Mammary epithelial cell (primary cell): ENCODE measurements at regions not wholly inside any gene's neighbourhood (a gene's known extent, or its start where the extent isn't known, plus 50 kb on each side); places are given as distances from the start of the nearest gene placed in this dataset.

Source experiments
- EZH2 ChIP-seq: IDR thresholded peaks from 2 replicates; pipeline ENCODE4 v1.6.1; 2012; ENCODE audit warnings: low read length, inconsistent platforms, borderline replicate concordance
- TF ChIP-seq, protein P1 (sequence below), 2 donors: IDR thresholded peaks in 1 of 2; conservative IDR thresholded peaks in 1 of 2; 2 replicates each; pipeline ENCODE4 v1.5.1; 2011 to 2012; ENCODE audit warnings: inconsistent platforms in 2 of 2, low read length in 2 of 2, mild to moderate bottlenecking in 2 of 2, control low read depth in 1 of 2, low read depth in 1 of 2; ENCODE audit not compliant: insufficient read depth in 1 of 2; ENCODE audit errors: extremely low read depth in 1 of 2

DNA sequence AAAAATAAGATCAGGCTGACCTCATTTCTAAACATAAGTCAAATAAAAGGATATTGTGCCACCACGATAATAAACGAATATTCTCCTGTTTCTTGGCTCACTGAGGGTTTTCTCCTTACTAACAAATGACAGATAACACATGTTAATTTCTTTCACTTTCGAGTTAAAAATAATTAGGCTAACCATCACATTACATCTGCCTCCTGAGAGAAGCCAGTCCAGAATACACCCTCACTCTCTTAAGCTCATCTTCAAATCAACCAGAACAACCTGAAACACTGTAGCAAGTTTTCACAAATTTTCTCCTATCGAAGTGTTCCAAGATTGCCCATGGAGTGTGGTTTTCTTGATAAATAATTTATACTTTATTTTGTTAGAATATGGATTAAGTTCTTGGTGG lies 1285.6 kb upstream of the EYS start:
- TF ChIP-seq, protein P1, sequence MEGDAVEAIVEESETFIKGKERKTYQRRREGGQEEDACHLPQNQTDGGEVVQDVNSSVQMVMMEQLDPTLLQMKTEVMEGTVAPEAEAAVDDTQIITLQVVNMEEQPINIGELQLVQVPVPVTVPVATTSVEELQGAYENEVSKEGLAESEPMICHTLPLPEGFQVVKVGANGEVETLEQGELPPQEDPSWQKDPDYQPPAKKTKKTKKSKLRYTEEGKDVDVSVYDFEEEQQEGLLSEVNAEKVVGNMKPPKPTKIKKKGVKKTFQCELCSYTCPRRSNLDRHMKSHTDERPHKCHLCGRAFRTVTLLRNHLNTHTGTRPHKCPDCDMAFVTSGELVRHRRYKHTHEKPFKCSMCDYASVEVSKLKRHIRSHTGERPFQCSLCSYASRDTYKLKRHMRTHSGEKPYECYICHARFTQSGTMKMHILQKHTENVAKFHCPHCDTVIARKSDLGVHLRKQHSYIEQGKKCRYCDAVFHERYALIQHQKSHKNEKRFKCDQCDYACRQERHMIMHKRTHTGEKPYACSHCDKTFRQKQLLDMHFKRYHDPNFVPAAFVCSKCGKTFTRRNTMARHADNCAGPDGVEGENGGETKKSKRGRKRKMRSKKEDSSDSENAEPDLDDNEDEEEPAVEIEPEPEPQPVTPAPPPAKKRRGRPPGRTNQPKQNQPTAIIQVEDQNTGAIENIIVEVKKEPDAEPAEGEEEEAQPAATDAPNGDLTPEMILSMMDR (conservative IDR thresholded peaks at IDR 0.05 in 1 of 2, IDR thresholded peaks at IDR 0.05 in 1 of 2; ENCODE audit: extremely low read depth in 1 of 2, insufficient read depth in 1 of 2, low read depth in 1 of 2, low read length in 2 of 2): no peak
- no peak for TF ChIP-seq EZH2
